ENCODE measurements at regions not wholly inside any gene's neighbourhood (a gene's known extent, or its start where the extent isn't known, plus 50 kb on each side); places are given as distances from the start of the nearest gene placed in this dataset.
"Not testable (repeated sequence)": the region's sequence is repeated elsewhere in the genome, so short reads cannot be mapped to it uniquely, and the experiment has no call there.

GRCh38 chr12:66804563-66804974, 125.7 kb upstream of the GRIP1 start:
- Histone ChIP-seq H3K9me3 (ENCODE audit: control insufficient read depth, insufficient read depth, low read length) (no peaks in the 10 kb centered on the region), H3K27me3 (ENCODE audit: control insufficient read depth, insufficient read depth, low read length) (no peaks in the 10 kb centered on the region), H3K27ac (ENCODE audit: low read depth, low read length) (no peak overlapping the region), H3K4me1 (ENCODE audit: control insufficient read depth, insufficient read depth, low read length) (peaks cover 3% of the 10 kb centered on the region), H3K36me3 (ENCODE audit: control insufficient read depth, insufficient read depth, low read length) (no peaks in the 10 kb centered on the region), H3K4me3 (ENCODE audit: low read depth, low read length) (peak overlapping the region; percentile 14)
- peak; percentile 7 to 91 (median 26) for DNase-seq (ENCODE audit: low read depth in 4 of 6, low spot score in 6 of 6)
- no CpG with 5 or more reads among the region's 6 CpGs for WGBS (ENCODE audit: insufficient coverage)

GRCh38 chr12:66808606-66809005, 129.7 kb upstream of the GRIP1 start:
- DNase-seq (ENCODE audit: low read depth in 4 of 6, low spot score in 6 of 6) = peak in 1 of 6 donors; percentile 50
- H3K27ac ChIP-seq (ENCODE audit: low read depth, low read length) = no peak overlapping the region
- no CpG with 5 or more reads among the region's 1 CpG for WGBS (ENCODE audit: insufficient coverage)

GRCh38 chr12:66813137-66813892, 134.4 kb upstream of the GRIP1 start:
- H3K4me3 ChIP-seq (ENCODE audit: low read depth, low read length) = no peak overlapping the region
- WGBS (ENCODE audit: insufficient coverage) = no CpG with 5 or more reads among the region's 2 CpGs
- no peaks in the 10 kb centered on the region for H3K9me3 ChIP-seq (ENCODE audit: control insufficient read depth, insufficient read depth, low read length)
- H3K27me3 ChIP-seq (ENCODE audit: control insufficient read depth, insufficient read depth, low read length) = no peaks in the 10 kb centered on the region
- no peaks in the 10 kb centered on the region for H3K4me1 ChIP-seq (ENCODE audit: control insufficient read depth, insufficient read depth, low read length)
- no peak for DNase-seq (ENCODE audit: low read depth in 4 of 6, low spot score in 6 of 6)
- no peak overlapping the region for H3K27ac ChIP-seq (ENCODE audit: low read depth, low read length)
- H3K36me3 ChIP-seq (ENCODE audit: control insufficient read depth, insufficient read depth, low read length) = no peaks in the 10 kb centered on the region

More at GRCh38 chr12:66808606-66809005, 129.7 kb upstream of the GRIP1 start:
- Histone ChIP-seq H3K4me3 (ENCODE audit: low read depth, low read length) (no peak overlapping the region), H3K27me3 (ENCODE audit: control insufficient read depth, insufficient read depth, low read length) (no peaks in the 10 kb centered on the region), H3K9me3 (ENCODE audit: control insufficient read depth, insufficient read depth, low read length) (no peaks in the 10 kb centered on the region), H3K4me1 (ENCODE audit: control insufficient read depth, insufficient read depth, low read length) (peaks cover 3% of the 10 kb centered on the region), H3K36me3 (ENCODE audit: control insufficient read depth, insufficient read depth, low read length) (no peaks in the 10 kb centered on the region)

GRCh38 chr12:66819587-66819986, 140.7 kb upstream of the GRIP1 start:
- Histone ChIP-seq H3K4me3 (ENCODE audit: low read depth, low read length) (no peak overlapping the region), H3K4me1 (ENCODE audit: control insufficient read depth, insufficient read depth, low read length) (no peaks in the 10 kb centered on the region), H3K27me3 (ENCODE audit: control insufficient read depth, insufficient read depth, low read length) (no peaks in the 10 kb centered on the region), H3K27ac (ENCODE audit: low read depth, low read length) (no peak overlapping the region), H3K36me3 (ENCODE audit: control insufficient read depth, insufficient read depth, low read length) (no peaks in the 10 kb centered on the region), H3K9me3 (ENCODE audit: control insufficient read depth, insufficient read depth, low read length) (no peaks in the 10 kb centered on the region)
- no peak for DNase-seq (ENCODE audit: low read depth in 4 of 6, low spot score in 6 of 6)

- no peaks in the 10 kb centered on the region for H3K4me1 ChIP-seq (ENCODE audit: control insufficient read depth, insufficient read depth, low read length)
- H3K27ac ChIP-seq (ENCODE audit: low read depth, low read length) = no peak overlapping the region
- no peak for DNase-seq (ENCODE audit: low read depth in 4 of 6, low spot score in 6 of 6)
- no peaks in the 10 kb centered on the region for H3K36me3 ChIP-seq (ENCODE audit: control insufficient read depth, insufficient read depth, low read length)
- H3K27me3 ChIP-seq (ENCODE audit: control insufficient read depth, insufficient read depth, low read length) = no peaks in the 10 kb centered on the region
- no peak overlapping the region for H3K4me3 ChIP-seq (ENCODE audit: low read depth, low read length)
- H3K9me3 ChIP-seq (ENCODE audit: control insufficient read depth, insufficient read depth, low read length) = no peaks in the 10 kb centered on the region
Observed at GRCh38 chr12:66822961-66823360, 144.1 kb upstream of the GRIP1 start.

GRCh38 chr12:66823857-66824570, 145.1 kb upstream of the GRIP1 start:
- Histone ChIP-seq H3K27me3 (ENCODE audit: control insufficient read depth, insufficient read depth, low read length) (no peaks in the 10 kb centered on the region), H3K4me3 (ENCODE audit: low read depth, low read length) (no peak overlapping the region), H3K27ac (ENCODE audit: low read depth, low read length) (no peak overlapping the region), H3K9me3 (ENCODE audit: control insufficient read depth, insufficient read depth, low read length) (no peaks in the 10 kb centered on the region), H3K36me3 (ENCODE audit: control insufficient read depth, insufficient read depth, low read length) (no peaks in the 10 kb centered on the region), H3K4me1 (ENCODE audit: control insufficient read depth, insufficient read depth, low read length) (no peaks in the 10 kb centered on the region)
- DNase-seq (ENCODE audit: low read depth in 4 of 6, low spot score in 6 of 6) = no peak
- WGBS (ENCODE audit: insufficient coverage) = 86% methylated on average over 1 of the region's 5 CpGs

- not testable (repeated sequence) for H3K9me3 ChIP-seq (ENCODE audit: control insufficient read depth, insufficient read depth, low read length); H3K27ac ChIP-seq (ENCODE audit: low read depth, low read length); H3K36me3 ChIP-seq (ENCODE audit: control insufficient read depth, insufficient read depth, low read length); H3K4me1 ChIP-seq (ENCODE audit: control insufficient read depth, insufficient read depth, low read length); DNase-seq (ENCODE audit: low read depth in 4 of 6, low spot score in 6 of 6); H3K4me3 ChIP-seq (ENCODE audit: low read depth, low read length); H3K27me3 ChIP-seq (ENCODE audit: control insufficient read depth, insufficient read depth, low read length)
- WGBS (ENCODE audit: insufficient coverage) = no CpG with 5 or more reads among the region's 2 CpGs
Observed at GRCh38 chr12:66825921-66826320, 147.0 kb upstream of the GRIP1 start.

- Histone ChIP-seq H3K27ac (ENCODE audit: low read depth, low read length) (no peak overlapping the region), H3K9me3 (ENCODE audit: control insufficient read depth, insufficient read depth, low read length) (no peaks in the 10 kb centered on the region), H3K4me3 (ENCODE audit: low read depth, low read length) (no peak overlapping the region), H3K27me3 (ENCODE audit: control insufficient read depth, insufficient read depth, low read length) (no peaks in the 10 kb centered on the region), H3K36me3 (ENCODE audit: control insufficient read depth, insufficient read depth, low read length) (no peaks in the 10 kb centered on the region), H3K4me1 (ENCODE audit: control insufficient read depth, insufficient read depth, low read length) (no peaks in the 10 kb centered on the region)
- WGBS (ENCODE audit: insufficient coverage) = 100% methylated on average over 2 of the region's 3 CpGs
- DNase-seq (ENCODE audit: low read depth in 4 of 6, low spot score in 6 of 6) = no peak
Observed at GRCh38 chr12:66829660-66830325, 150.9 kb upstream of the GRIP1 start.

GRCh38 chr12:66831495-66831894, 152.6 kb upstream of the GRIP1 start:
- WGBS (ENCODE audit: insufficient coverage) = no CpG with 5 or more reads among the region's 4 CpGs
- Histone ChIP-seq H3K27me3 (ENCODE audit: control insufficient read depth, insufficient read depth, low read length) (no peaks in the 10 kb centered on the region), H3K36me3 (ENCODE audit: control insufficient read depth, insufficient read depth, low read length) (no peaks in the 10 kb centered on the region), H3K27ac (ENCODE audit: low read depth, low read length) (no peak overlapping the region), H3K4me3 (ENCODE audit: low read depth, low read length) (no peak overlapping the region), H3K4me1 (ENCODE audit: control insufficient read depth, insufficient read depth, low read length) (no peaks in the 10 kb centered on the region), H3K9me3 (ENCODE audit: control insufficient read depth, insufficient read depth, low read length) (no peaks in the 10 kb centered on the region)
- no peak for DNase-seq (ENCODE audit: low read depth in 4 of 6, low spot score in 6 of 6)

All from spinal cord (tissue), 9 donors.